Fibroblast of the aortic adventitia (primary cell): ENCODE measurements at regions not wholly inside any gene's neighbourhood (a gene's known extent, or its start where the extent isn't known, plus 50 kb on each side); places are given as distances from the start of the nearest gene placed in this dataset.

Experiments used
- DNase-seq: peaks from one replicate; pipeline ENCODE4 v3.0.0-alpha.2; 2010; ENCODE audit warnings: low read depth
- H3K4me3 ChIP-seq: 2 replicates; pipeline ENCODE4 v1.5.1; 2011; ENCODE audit warnings: low read depth, mild to moderate bottlenecking, control low read depth, low read length, moderate library complexity
- TF ChIP-seq, protein P1 (sequence below): IDR thresholded peaks from 2 replicates; pipeline ENCODE4 v1.5.1; 2011; ENCODE audit warnings: mild to moderate bottlenecking, low read length, control low read depth, inconsistent platforms; ENCODE audit not compliant: insufficient read depth

DNA sequence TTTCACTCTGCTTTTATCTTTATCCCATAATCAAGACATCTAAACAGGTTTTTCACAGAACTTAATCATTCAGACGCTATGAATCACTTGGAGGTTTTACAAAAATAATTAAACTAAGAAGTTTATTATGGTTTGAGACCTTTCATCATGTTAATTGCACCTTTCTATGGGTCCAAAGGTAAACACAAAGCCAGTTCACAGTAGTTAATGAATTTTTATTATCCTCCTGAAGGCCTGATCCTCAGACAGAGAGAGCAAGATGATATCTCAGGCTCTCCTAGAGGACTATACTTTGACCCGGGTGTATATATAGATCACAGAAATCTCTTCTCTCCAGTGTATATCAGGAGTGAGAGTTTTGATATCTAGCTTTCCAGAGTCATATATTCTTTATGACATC lies 1044.3 kb upstream of the RAG2 start:
- TF ChIP-seq, protein P1, sequence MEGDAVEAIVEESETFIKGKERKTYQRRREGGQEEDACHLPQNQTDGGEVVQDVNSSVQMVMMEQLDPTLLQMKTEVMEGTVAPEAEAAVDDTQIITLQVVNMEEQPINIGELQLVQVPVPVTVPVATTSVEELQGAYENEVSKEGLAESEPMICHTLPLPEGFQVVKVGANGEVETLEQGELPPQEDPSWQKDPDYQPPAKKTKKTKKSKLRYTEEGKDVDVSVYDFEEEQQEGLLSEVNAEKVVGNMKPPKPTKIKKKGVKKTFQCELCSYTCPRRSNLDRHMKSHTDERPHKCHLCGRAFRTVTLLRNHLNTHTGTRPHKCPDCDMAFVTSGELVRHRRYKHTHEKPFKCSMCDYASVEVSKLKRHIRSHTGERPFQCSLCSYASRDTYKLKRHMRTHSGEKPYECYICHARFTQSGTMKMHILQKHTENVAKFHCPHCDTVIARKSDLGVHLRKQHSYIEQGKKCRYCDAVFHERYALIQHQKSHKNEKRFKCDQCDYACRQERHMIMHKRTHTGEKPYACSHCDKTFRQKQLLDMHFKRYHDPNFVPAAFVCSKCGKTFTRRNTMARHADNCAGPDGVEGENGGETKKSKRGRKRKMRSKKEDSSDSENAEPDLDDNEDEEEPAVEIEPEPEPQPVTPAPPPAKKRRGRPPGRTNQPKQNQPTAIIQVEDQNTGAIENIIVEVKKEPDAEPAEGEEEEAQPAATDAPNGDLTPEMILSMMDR = no peak
- no peak for DNase-seq
- H3K4me3 ChIP-seq = no peak overlapping the region

DNA sequence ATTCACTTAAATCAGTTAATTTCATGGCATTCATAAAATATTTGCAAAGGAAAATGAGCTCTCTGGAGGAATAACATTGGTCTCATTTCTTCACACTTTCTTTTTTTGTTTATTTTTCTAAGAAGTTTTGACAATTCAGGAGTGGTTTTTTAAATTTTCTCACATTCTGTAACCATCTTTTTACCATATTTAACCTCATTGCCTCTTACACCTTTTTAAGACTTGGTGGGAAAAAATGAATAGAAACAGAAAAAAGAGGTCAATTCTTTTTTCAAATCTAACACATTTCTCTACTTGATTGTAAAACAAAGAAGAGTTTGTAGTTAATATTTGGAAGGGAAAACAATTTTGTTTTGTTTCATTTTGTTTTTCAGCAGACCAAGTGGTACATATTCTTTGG lies 1034.7 kb upstream of the RAG2 start:
- TF ChIP-seq, protein P1 = no peak

DNA sequence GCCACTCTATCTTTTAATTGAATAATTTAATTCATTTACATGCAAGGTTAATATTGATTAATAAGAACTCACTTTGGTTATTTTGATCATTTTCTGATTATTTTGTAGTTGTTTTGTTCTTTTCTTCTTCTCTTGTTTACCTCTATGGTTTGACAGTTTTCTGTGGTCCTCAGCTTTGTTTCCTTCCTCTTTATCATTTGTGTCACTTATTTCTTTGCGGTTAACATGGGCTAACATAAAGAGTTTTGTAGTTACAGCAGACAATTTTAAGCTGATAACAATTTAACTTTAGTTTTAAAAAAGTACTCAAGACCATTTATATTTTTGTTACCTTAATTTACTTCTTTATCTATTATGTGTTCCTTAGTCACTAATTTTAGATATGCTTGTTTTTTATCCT lies 1032.8 kb upstream of the RAG2 start:
- no peak overlapping the region for H3K4me3 ChIP-seq
- DNase-seq = no peak
- TF ChIP-seq, protein P1 = no peak

More for the DNA sequence above, 1034.7 kb upstream of the RAG2 start:
- no peak for DNase-seq
- no peak overlapping the region for H3K4me3 ChIP-seq

GRCh38 chr11:37623778-37624177 lies 1025.7 kb upstream of the RAG2 start:
- no peak overlapping the region for H3K4me3 ChIP-seq
- TF ChIP-seq, protein P1 = no peak
- DNase-seq = no peak

GRCh38 chr11:37621662-37622061 lies 1023.6 kb upstream of the RAG2 start:
- DNase-seq = no peak
- H3K4me3 ChIP-seq = no peak overlapping the region
- TF ChIP-seq, protein P1 = no peak

DNA sequence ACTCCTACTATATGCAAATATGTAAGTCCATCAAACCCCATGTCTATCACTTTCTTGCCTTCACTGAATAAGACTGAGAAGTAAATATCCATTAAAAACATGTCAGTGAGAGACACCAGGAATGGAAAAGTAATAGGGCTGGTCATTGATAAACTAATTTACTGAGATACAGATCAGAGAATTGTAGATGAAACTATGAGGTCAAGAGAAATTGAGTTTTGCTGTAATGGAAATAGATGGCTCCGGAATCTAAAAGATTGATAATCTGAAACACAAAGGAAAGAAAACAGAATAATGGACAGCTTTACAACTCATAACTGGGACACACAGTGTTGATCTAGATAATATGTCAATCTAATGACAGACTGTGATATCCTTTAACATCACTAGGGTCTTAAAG lies 1018.3 kb upstream of the RAG2 start:
- no peak for DNase-seq

DNA sequence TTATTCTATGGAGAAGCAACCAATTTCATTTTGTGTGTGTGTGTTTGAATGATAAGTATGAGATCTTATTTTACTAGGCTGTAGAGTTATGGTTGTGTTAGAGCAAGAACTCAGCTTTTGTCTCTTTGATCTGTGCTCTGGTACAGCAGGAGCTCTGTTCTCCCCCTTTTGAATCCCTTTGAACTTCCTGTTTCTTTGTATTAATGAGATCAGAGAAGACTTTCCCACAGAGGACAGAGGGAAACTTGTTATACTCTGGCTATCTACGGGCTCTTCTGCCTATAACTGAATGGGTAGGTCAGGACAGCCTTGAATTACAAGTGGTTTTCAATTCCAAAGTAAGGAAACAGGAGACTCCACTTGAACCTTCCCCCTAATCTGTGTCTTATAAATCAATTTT lies 1015.0 kb upstream of the RAG2 start:
- no peak overlapping the region for H3K4me3 ChIP-seq
- DNase-seq = no peak
- TF ChIP-seq, protein P1 = no peak

More for the DNA sequence above, 1018.3 kb upstream of the RAG2 start:
- no peak overlapping the region for H3K4me3 ChIP-seq
- TF ChIP-seq, protein P1 = no peak
